GM23338 (cell line): ENCODE measurements at regions not wholly inside any gene's neighbourhood (a gene's known extent, or its start where the extent isn't known, plus 50 kb on each side); places are given as distances from the start of the nearest gene placed in this dataset.

Experiments
- ATAC-seq: fragments of 200-7000 bp; cut with Tn5 transposase; 3 replicates; pipeline ENCODE4 v1.9.1; 2020
- DNase-seq: peaks from one replicate; pipeline ENCODE4 v3.0.0-alpha.2; 2015; ENCODE audit warnings: low spot score
- H2AFZ ChIP-seq: fragments of 200-600 bp; sonication (generic); 2 replicates; pipeline ENCODE4 v1.8.0; 2016; ENCODE audit warnings: antibody characterized with exemption, mild to moderate bottlenecking, moderate library complexity
- H3F3A ChIP-seq: fragments of 200-600 bp; sonication (generic); replicated peaks from 2 replicates; pipeline ENCODE4 v1.8.0; 2017; ENCODE audit warnings: antibody characterized with exemption, mixed run types, low read depth
- H3K27ac ChIP-seq: fragments of 200-600 bp; sonication (generic); 2 replicates; pipeline ENCODE4 v1.6.1; 2016; ENCODE audit warnings: low read depth
- H3K27me3 ChIP-seq: fragments of 200-600 bp; sonication (generic); 2 replicates; pipeline ENCODE4 v1.8.0; 2016; ENCODE audit warnings: mild to moderate bottlenecking, mixed run types, moderate library complexity; ENCODE audit not compliant: insufficient read depth
- H3K36me3 ChIP-seq: fragments of 200-600 bp; sonication (generic); 2 replicates; pipeline ENCODE4 v1.8.0; 2016; ENCODE audit warnings: mild to moderate bottlenecking; ENCODE audit not compliant: insufficient read depth
- H3K4me1 ChIP-seq: fragments of 200-600 bp; sonication (generic); 2 replicates; pipeline ENCODE4 v1.8.0; 2016; ENCODE audit warnings: mild to moderate bottlenecking, moderate library complexity; ENCODE audit not compliant: insufficient read depth
- H3K4me2 ChIP-seq: fragments of 200-600 bp; sonication (generic); 2 replicates; pipeline ENCODE4 v1.7.1; 2017; ENCODE audit warnings: mixed run types
- H3K4me3 ChIP-seq: fragments of 200-600 bp; sonication (generic); 2 replicates; pipeline ENCODE4 v1.6.1; 2016; ENCODE audit warnings: mixed run types
- H3K79me2 ChIP-seq: fragments of 200-600 bp; sonication (generic); replicated peaks from 2 replicates; pipeline ENCODE4 v1.8.0; 2017; ENCODE audit warnings: mild to moderate bottlenecking; ENCODE audit not compliant: insufficient read depth
- H3K9me2 ChIP-seq: fragments of 200-600 bp; sonication (generic); 2 replicates; pipeline ENCODE4 v1.8.0; 2017; ENCODE audit not compliant: insufficient read depth
- H4K20me1 ChIP-seq: fragments of 200-600 bp; sonication (generic); replicated peaks from 2 replicates; pipeline ENCODE4 v1.8.0; 2017; ENCODE audit warnings: mild to moderate bottlenecking; ENCODE audit not compliant: insufficient read depth
- H3K27ac Mint-ChIP-seq: 2 replicates; pipeline ENCODE4 v1.8.0; 2020; ENCODE audit warnings: inconsistent platforms, mild to moderate bottlenecking, moderate library complexity, mixed read lengths
- H3K27me3 Mint-ChIP-seq: 3 replicates; pipeline ENCODE4 v1.8.0; 2022; ENCODE audit warnings: low read depth, mild to moderate bottlenecking, moderate library complexity, mixed read lengths, inconsistent platforms; ENCODE audit not compliant: insufficient read depth, poor library complexity
- H3K36me3 Mint-ChIP-seq: 3 replicates; pipeline ENCODE4 v1.8.0; 2021; ENCODE audit warnings: low read depth, mild to moderate bottlenecking, inconsistent platforms, moderate library complexity, mixed read lengths
- H3K4me1 Mint-ChIP-seq: 3 replicates; pipeline ENCODE4 v1.8.0; 2020; ENCODE audit warnings: mild to moderate bottlenecking, inconsistent platforms, mixed read lengths
- H3K4me3 Mint-ChIP-seq: 3 replicates; pipeline ENCODE4 v1.8.0; 2021; ENCODE audit warnings: moderate library complexity, mild to moderate bottlenecking, inconsistent platforms, mixed read lengths
- H3K9me3 Mint-ChIP-seq: 3 replicates; pipeline ENCODE4 v1.8.0; 2020; ENCODE audit warnings: moderate library complexity, mild to moderate bottlenecking, inconsistent platforms, mixed read lengths
- CREB1 ChIP-seq: fragments of 250-450 bp; sonication (Bioruptor Pico); IDR thresholded peaks from 2 replicates; pipeline ENCODE4 v1.5.0; 2020; ENCODE audit warnings: low read depth, mild to moderate bottlenecking, moderate library complexity
- CTCF ChIP-seq, 2 experiments: fragments of 200-600 bp in 1 of 2; sonication (generic) in 1 of 2; conservative IDR thresholded peaks; 2 replicates each; pipeline versions ENCODE4 v1.5.1 to v1.6.1; 2016 to 2017; ENCODE audit warnings: antibody characterized with exemption in 2 of 2, low read depth in 2 of 2, mild to moderate bottlenecking in 2 of 2, moderate library complexity in 1 of 2
- ETS1 ChIP-seq: IDR thresholded peaks from 2 replicates; pipeline ENCODE4 v1.6.1; 2016; ENCODE audit warnings: antibody characterized with exemption
- EZH2 ChIP-seq: fragments of 200-600 bp; sonication (generic); IDR thresholded peaks from one replicate; pipeline ENCODE4 v1.8.0; 2017; ENCODE audit warnings: antibody characterized with exemption, mild to moderate bottlenecking, low read depth; ENCODE audit not compliant: unreplicated experiment
- EZH2phosphoT487 ChIP-seq: fragments of 200-600 bp; sonication (generic); IDR thresholded peaks from one replicate; pipeline ENCODE4 v1.8.1; 2018; ENCODE audit warnings: antibody characterized with exemption; ENCODE audit not compliant: unreplicated experiment
- JUNB ChIP-seq: IDR thresholded peaks from one replicate; pipeline ENCODE4 v1.6.1; 2016; ENCODE audit warnings: antibody characterized with exemption; ENCODE audit not compliant: unreplicated experiment
- NANOG ChIP-seq: IDR thresholded peaks from 2 replicates; pipeline ENCODE4 v1.6.1; 2016; ENCODE audit warnings: antibody characterized with exemption, borderline replicate concordance
- POLR2AphosphoS5 ChIP-seq: IDR thresholded peaks from 2 replicates; pipeline ENCODE4 v1.6.1; 2016; ENCODE audit warnings: antibody characterized with exemption, low read depth
- REST ChIP-seq: IDR thresholded peaks from one replicate; pipeline ENCODE4 v1.6.1; 2018; ENCODE audit warnings: antibody characterized with exemption; ENCODE audit not compliant: unreplicated experiment
- STAT1 ChIP-seq: IDR thresholded peaks from one replicate; pipeline ENCODE4 v1.6.1; 2016; ENCODE audit warnings: antibody characterized with exemption; ENCODE audit not compliant: unreplicated experiment
- ZNF114 ChIP-seq: fragments of 250-450 bp; sonication (Bioruptor Pico); IDR thresholded peaks from 2 replicates; pipeline ENCODE4 v1.5.0; 2020; ENCODE audit warnings: mild to moderate bottlenecking, moderate library complexity
- ZNF331 ChIP-seq: fragments of 250-450 bp; sonication (Bioruptor Pico); IDR thresholded peaks from 2 replicates; pipeline ENCODE4 v1.5.0; 2020; ENCODE audit warnings: low read depth, mild to moderate bottlenecking, moderate library complexity
- ZNF462 ChIP-seq: fragments of 250-450 bp; sonication (Bioruptor Pico); IDR thresholded peaks from 2 replicates; pipeline ENCODE4 v1.5.0; 2020; ENCODE audit warnings: mild to moderate bottlenecking, moderate library complexity

GRCh38 chr3:104977719-104978118, 389.0 kb upstream of the ALCAM start:
- peaks cover 9% of the 10 kb centered on the region for H3K9me3 Mint-ChIP-seq

More at GRCh38 chr3:104977719-104978118, 389.0 kb upstream of the ALCAM start:
- Histone ChIP-seq H3F3A (no peaks in the 10 kb centered on the region), H4K20me1 (no peaks in the 10 kb centered on the region), H3K27me3 (no peaks in the 10 kb centered on the region), H3K4me2 (no peak overlapping the region), H3K4me1 (no peaks in the 10 kb centered on the region), H3K27ac (no peak overlapping the region), H3K4me3 (no peak overlapping the region), H3K79me2 (no peaks in the 10 kb centered on the region), H2AFZ (no peak overlapping the region), H3K9me2 (no peaks in the 10 kb centered on the region; the same call in 1 of the 2 replicates), H3K36me3 (peaks cover 4% of the 10 kb centered on the region; the same call in 1 of the 2 replicates)
- Mint-ChIP-seq H3K27ac (no peak overlapping the region), H3K4me3 (no peak overlapping the region), H3K27me3 (no peaks in the 10 kb centered on the region), H3K4me1 (no peaks in the 10 kb centered on the region), H3K36me3 (peaks cover 12% of the 10 kb centered on the region; the same call in 2 of the 3 replicates)
- no peak for TF ChIP-seq ZNF331 (CRISPR knock-in tag)
- no peak for TF ChIP-seq EZH2
- TF ChIP-seq POLR2AphosphoS5: no peak
- TF ChIP-seq REST: no peak
- TF ChIP-seq JUNB: no peak
- no peak for TF ChIP-seq ETS1
- no peak for TF ChIP-seq ZNF114 (CRISPR knock-in tag)
- no peak for TF ChIP-seq STAT1
- TF ChIP-seq EZH2phosphoT487: no peak
- no peak for TF ChIP-seq CTCF (conservative IDR thresholded peaks at IDR 0.05; ENCODE audit: low read depth in 2 of 2)
- no peak for TF ChIP-seq NANOG
- TF ChIP-seq ZNF462 (CRISPR knock-in tag): no peak
- TF ChIP-seq CREB1 (CRISPR knock-in tag): no peak
- ATAC-seq: no peak
- no peak for DNase-seq
